GM23338 (cell line): ENCODE measurements at regions not wholly inside any gene's neighbourhood (a gene's known extent, or its start where the extent isn't known, plus 50 kb on each side); places are given as distances from the start of the nearest gene placed in this dataset.

Experiments
- CREB1 ChIP-seq: fragments of 250-450 bp; sonication (Bioruptor Pico); IDR thresholded peaks from 2 replicates; pipeline ENCODE4 v1.5.0; 2020; ENCODE audit warnings: low read depth, mild to moderate bottlenecking, moderate library complexity
- EZH2 ChIP-seq: fragments of 200-600 bp; sonication (generic); IDR thresholded peaks from one replicate; pipeline ENCODE4 v1.8.0; 2017; ENCODE audit warnings: antibody characterized with exemption, mild to moderate bottlenecking, low read depth; ENCODE audit not compliant: unreplicated experiment
- EZH2phosphoT487 ChIP-seq: fragments of 200-600 bp; sonication (generic); IDR thresholded peaks from one replicate; pipeline ENCODE4 v1.8.1; 2018; ENCODE audit warnings: antibody characterized with exemption; ENCODE audit not compliant: unreplicated experiment
- NANOG ChIP-seq: IDR thresholded peaks from 2 replicates; pipeline ENCODE4 v1.6.1; 2016; ENCODE audit warnings: antibody characterized with exemption, borderline replicate concordance
- POLR2AphosphoS5 ChIP-seq: IDR thresholded peaks from 2 replicates; pipeline ENCODE4 v1.6.1; 2016; ENCODE audit warnings: antibody characterized with exemption, low read depth
- ZNF114 ChIP-seq: fragments of 250-450 bp; sonication (Bioruptor Pico); IDR thresholded peaks from 2 replicates; pipeline ENCODE4 v1.5.0; 2020; ENCODE audit warnings: mild to moderate bottlenecking, moderate library complexity
- TF ChIP-seq, protein P1 (sequence below), 2 experiments: fragments of 200-600 bp in 1 of 2; sonication (generic) in 1 of 2; conservative IDR thresholded peaks; 2 replicates each; pipeline versions ENCODE4 v1.5.1 to v1.6.1; 2016 to 2017; ENCODE audit warnings: antibody characterized with exemption in 2 of 2, low read depth in 2 of 2, mild to moderate bottlenecking in 2 of 2, moderate library complexity in 1 of 2
- TF ChIP-seq, protein P2 (sequence below): IDR thresholded peaks from one replicate; pipeline ENCODE4 v1.6.1; 2018; ENCODE audit warnings: antibody characterized with exemption; ENCODE audit not compliant: unreplicated experiment

DNA sequence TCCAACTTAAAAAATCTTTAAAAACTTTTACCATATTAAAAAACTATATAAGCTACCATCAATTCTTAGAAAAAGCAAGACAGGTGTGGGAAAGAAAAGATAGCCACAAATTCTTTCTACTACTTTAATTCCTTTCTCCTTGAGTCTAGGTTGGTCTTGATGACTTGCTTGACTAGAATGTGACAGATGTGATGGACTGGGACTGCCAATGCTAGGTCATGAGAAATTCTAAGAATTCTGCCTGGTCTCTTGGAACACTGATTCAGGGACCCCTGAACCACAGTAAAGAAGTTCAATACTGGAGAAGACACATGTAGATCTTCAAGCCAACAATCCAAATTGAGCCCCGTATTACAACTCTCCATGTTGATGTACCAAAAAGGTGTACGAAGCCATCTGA is 326.6 kb upstream of the B3GALT2 start:
- no peak for TF ChIP-seq POLR2AphosphoS5
- TF ChIP-seq, protein P1, sequence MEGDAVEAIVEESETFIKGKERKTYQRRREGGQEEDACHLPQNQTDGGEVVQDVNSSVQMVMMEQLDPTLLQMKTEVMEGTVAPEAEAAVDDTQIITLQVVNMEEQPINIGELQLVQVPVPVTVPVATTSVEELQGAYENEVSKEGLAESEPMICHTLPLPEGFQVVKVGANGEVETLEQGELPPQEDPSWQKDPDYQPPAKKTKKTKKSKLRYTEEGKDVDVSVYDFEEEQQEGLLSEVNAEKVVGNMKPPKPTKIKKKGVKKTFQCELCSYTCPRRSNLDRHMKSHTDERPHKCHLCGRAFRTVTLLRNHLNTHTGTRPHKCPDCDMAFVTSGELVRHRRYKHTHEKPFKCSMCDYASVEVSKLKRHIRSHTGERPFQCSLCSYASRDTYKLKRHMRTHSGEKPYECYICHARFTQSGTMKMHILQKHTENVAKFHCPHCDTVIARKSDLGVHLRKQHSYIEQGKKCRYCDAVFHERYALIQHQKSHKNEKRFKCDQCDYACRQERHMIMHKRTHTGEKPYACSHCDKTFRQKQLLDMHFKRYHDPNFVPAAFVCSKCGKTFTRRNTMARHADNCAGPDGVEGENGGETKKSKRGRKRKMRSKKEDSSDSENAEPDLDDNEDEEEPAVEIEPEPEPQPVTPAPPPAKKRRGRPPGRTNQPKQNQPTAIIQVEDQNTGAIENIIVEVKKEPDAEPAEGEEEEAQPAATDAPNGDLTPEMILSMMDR (conservative IDR thresholded peaks at IDR 0.05; ENCODE audit: low read depth in 2 of 2): no peak
- no peak for TF ChIP-seq CREB1
- TF ChIP-seq EZH2: no peak
- TF ChIP-seq, protein P2, sequence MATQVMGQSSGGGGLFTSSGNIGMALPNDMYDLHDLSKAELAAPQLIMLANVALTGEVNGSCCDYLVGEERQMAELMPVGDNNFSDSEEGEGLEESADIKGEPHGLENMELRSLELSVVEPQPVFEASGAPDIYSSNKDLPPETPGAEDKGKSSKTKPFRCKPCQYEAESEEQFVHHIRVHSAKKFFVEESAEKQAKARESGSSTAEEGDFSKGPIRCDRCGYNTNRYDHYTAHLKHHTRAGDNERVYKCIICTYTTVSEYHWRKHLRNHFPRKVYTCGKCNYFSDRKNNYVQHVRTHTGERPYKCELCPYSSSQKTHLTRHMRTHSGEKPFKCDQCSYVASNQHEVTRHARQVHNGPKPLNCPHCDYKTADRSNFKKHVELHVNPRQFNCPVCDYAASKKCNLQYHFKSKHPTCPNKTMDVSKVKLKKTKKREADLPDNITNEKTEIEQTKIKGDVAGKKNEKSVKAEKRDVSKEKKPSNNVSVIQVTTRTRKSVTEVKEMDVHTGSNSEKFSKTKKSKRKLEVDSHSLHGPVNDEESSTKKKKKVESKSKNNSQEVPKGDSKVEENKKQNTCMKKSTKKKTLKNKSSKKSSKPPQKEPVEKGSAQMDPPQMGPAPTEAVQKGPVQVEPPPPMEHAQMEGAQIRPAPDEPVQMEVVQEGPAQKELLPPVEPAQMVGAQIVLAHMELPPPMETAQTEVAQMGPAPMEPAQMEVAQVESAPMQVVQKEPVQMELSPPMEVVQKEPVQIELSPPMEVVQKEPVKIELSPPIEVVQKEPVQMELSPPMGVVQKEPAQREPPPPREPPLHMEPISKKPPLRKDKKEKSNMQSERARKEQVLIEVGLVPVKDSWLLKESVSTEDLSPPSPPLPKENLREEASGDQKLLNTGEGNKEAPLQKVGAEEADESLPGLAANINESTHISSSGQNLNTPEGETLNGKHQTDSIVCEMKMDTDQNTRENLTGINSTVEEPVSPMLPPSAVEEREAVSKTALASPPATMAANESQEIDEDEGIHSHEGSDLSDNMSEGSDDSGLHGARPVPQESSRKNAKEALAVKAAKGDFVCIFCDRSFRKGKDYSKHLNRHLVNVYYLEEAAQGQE: no peak
- no peak for TF ChIP-seq EZH2phosphoT487
- TF ChIP-seq ZNF114 (CRISPR knock-in tag): no peak
- TF ChIP-seq NANOG: no peak
